SK-N-SH treated with all-trans-retinoic acid at 6 μM for 48 hours (cell line): ENCODE measurements at regions not wholly inside any gene's neighbourhood (a gene's known extent, or its start where the extent isn't known, plus 50 kb on each side); places are given as distances from the start of the nearest gene placed in this dataset.

ENCODE experiments used
- ATAC-seq: fragments of 200-7000 bp; cut with Tn5 transposase; 3 replicates; pipeline ENCODE4 v1.9.1; 2020; ENCODE audit warnings: mild to moderate bottlenecking, moderate library complexity
- ARNTL ChIP-seq: fragments of 450-650 bp; formaldehyde crosslinking; IDR thresholded peaks from 2 replicates; pipeline ENCODE4 v1.5.0; 2020; ENCODE audit warnings: low read depth, mild to moderate bottlenecking, moderate library complexity, borderline replicate concordance
- BACH2 ChIP-seq: fragments of 250-450 bp; sonication (Bioruptor Pico); IDR thresholded peaks from 2 replicates; pipeline ENCODE4 v1.9.0; 2021; ENCODE audit warnings: mild to moderate bottlenecking, borderline replicate concordance
- CSDC2 ChIP-seq: fragments of 250-450 bp; sonication (Bioruptor Pico); IDR thresholded peaks from 2 replicates; pipeline ENCODE4 v1.5.0; 2020; ENCODE audit warnings: mild to moderate bottlenecking, moderate library complexity
- ESRRG ChIP-seq: fragments of 250-450 bp; sonication (Bioruptor Pico); IDR thresholded peaks from 2 replicates; pipeline ENCODE4 v1.6.1; 2021; ENCODE audit warnings: mild to moderate bottlenecking
- GLIS3 ChIP-seq: fragments of 250-450 bp; sonication (Bioruptor Pico); IDR thresholded peaks from 2 replicates; pipeline ENCODE4 v1.5.0; 2020; ENCODE audit warnings: mild to moderate bottlenecking, moderate library complexity
- ISL1 ChIP-seq: fragments of 250-450 bp; sonication (Bioruptor Pico); IDR thresholded peaks from 2 replicates; pipeline ENCODE4 v2.1.2; 2022; ENCODE audit warnings: mild to moderate bottlenecking, moderate library complexity
- OSR1 ChIP-seq: fragments of 250-450 bp; sonication (Bioruptor Pico); IDR thresholded peaks from 2 replicates; pipeline ENCODE4 v1.8.0; 2022; ENCODE audit warnings: moderate library complexity, mild to moderate bottlenecking, inconsistent platforms
- POU6F1 ChIP-seq: fragments of 250-450 bp; sonication (Bioruptor Pico); IDR thresholded peaks from 2 replicates; pipeline ENCODE4 v1.8.0; 2021; ENCODE audit warnings: low read depth, mild to moderate bottlenecking, moderate library complexity, borderline replicate concordance
- PPARA ChIP-seq: fragments of 250-450 bp; sonication (Bioruptor Pico); IDR thresholded peaks from 2 replicates; pipeline ENCODE4 v1.5.0; 2020; ENCODE audit warnings: mild to moderate bottlenecking, borderline replicate concordance
- RARB ChIP-seq: fragments of 250-450 bp; sonication (Bioruptor Pico); IDR thresholded peaks from 2 replicates; pipeline ENCODE4 v1.8.0; 2021; ENCODE audit warnings: mild to moderate bottlenecking, moderate library complexity
- SNAI2 ChIP-seq: fragments of 250-450 bp; sonication (Bioruptor Pico); IDR thresholded peaks from 2 replicates; pipeline ENCODE4 v1.5.0; 2020; ENCODE audit warnings: mild to moderate bottlenecking, moderate library complexity
- TOX ChIP-seq: fragments of 250-450 bp; sonication (Bioruptor Pico); IDR thresholded peaks from 2 replicates; pipeline ENCODE4 v1.8.0; 2021; ENCODE audit warnings: mild to moderate bottlenecking, moderate library complexity, borderline replicate concordance
- ZC3H10 ChIP-seq: fragments of 250-450 bp; sonication (Bioruptor Pico); IDR thresholded peaks from 2 replicates; pipeline ENCODE4 v1.5.1; 2021; ENCODE audit warnings: mild to moderate bottlenecking, moderate library complexity
- ZFP3 ChIP-seq: fragments of 250-450 bp; sonication (Bioruptor Pico); IDR thresholded peaks from 2 replicates; pipeline ENCODE4 v1.5.0; 2020; ENCODE audit warnings: mild to moderate bottlenecking, moderate library complexity
- ZFP30 ChIP-seq: fragments of 450-650 bp; formaldehyde crosslinking; IDR thresholded peaks from 2 replicates; pipeline ENCODE4 v1.5.0; 2022; ENCODE audit warnings: mild to moderate bottlenecking, moderate library complexity
- ZNF565 ChIP-seq: fragments of 450-650 bp; formaldehyde crosslinking; conservative IDR thresholded peaks from 2 replicates; pipeline ENCODE4 v1.5.0; 2020; ENCODE audit warnings: low read depth, mild to moderate bottlenecking, moderate library complexity
- ZNF8 ChIP-seq: fragments of 450-650 bp; formaldehyde crosslinking; IDR thresholded peaks from 2 replicates; pipeline ENCODE4 v1.5.0; 2020; ENCODE audit warnings: mild to moderate bottlenecking, moderate library complexity
- TF ChIP-seq, protein P1 (sequence below): fragments of 250-450 bp; sonication (Bioruptor Pico); IDR thresholded peaks from 2 replicates; pipeline ENCODE4 v1.5.1; 2021; ENCODE audit warnings: mild to moderate bottlenecking, moderate library complexity
- TF ChIP-seq, protein P2 (sequence below): fragments of 250-450 bp; sonication (Bioruptor Pico); IDR thresholded peaks from 2 replicates; pipeline ENCODE4 v1.8.0; 2020; ENCODE audit warnings: mild to moderate bottlenecking, moderate library complexity, borderline replicate concordance
- TF ChIP-seq, protein P3 (sequence below): fragments of 250-450 bp; sonication (Bioruptor Pico); IDR thresholded peaks from 2 replicates; pipeline ENCODE4 v1.5.1; 2020; ENCODE audit warnings: low read depth, mild to moderate bottlenecking, moderate library complexity
- TF ChIP-seq, protein P4 (sequence below): fragments of 250-450 bp; sonication (Bioruptor Pico); IDR thresholded peaks from 2 replicates; pipeline ENCODE4 v1.5.0; 2020; ENCODE audit warnings: mild to moderate bottlenecking, moderate library complexity

- TF ChIP-seq ESRRG (CRISPR knock-in tag) (no peak), RARB (CRISPR knock-in tag) (no peak), ZNF8 (CRISPR knock-in tag) (no peak), ISL1 (no peak), CSDC2 (CRISPR knock-in tag) (no peak), POU6F1 (CRISPR knock-in tag) (no peak), BACH2 (CRISPR knock-in tag) (no peak), TOX (CRISPR knock-in tag) (no peak), OSR1 (no peak), ZFP30 (CRISPR knock-in tag) (no peak)
- TF ChIP-seq, protein P1, sequence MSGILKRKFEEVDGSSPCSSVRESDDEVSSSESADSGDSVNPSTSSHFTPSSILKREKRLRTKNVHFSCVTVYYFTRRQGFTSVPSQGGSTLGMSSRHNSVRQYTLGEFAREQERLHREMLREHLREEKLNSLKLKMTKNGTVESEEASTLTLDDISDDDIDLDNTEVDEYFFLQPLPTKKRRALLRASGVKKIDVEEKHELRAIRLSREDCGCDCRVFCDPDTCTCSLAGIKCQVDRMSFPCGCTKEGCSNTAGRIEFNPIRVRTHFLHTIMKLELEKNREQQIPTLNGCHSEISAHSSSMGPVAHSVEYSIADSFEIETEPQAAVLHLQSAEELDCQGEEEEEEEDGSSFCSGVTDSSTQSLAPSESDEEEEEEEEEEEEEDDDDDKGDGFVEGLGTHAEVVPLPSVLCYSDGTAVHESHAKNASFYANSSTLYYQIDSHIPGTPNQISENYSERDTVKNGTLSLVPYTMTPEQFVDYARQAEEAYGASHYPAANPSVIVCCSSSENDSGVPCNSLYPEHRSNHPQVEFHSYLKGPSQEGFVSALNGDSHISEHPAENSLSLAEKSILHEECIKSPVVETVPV: no peak
- TF ChIP-seq, protein P2, sequence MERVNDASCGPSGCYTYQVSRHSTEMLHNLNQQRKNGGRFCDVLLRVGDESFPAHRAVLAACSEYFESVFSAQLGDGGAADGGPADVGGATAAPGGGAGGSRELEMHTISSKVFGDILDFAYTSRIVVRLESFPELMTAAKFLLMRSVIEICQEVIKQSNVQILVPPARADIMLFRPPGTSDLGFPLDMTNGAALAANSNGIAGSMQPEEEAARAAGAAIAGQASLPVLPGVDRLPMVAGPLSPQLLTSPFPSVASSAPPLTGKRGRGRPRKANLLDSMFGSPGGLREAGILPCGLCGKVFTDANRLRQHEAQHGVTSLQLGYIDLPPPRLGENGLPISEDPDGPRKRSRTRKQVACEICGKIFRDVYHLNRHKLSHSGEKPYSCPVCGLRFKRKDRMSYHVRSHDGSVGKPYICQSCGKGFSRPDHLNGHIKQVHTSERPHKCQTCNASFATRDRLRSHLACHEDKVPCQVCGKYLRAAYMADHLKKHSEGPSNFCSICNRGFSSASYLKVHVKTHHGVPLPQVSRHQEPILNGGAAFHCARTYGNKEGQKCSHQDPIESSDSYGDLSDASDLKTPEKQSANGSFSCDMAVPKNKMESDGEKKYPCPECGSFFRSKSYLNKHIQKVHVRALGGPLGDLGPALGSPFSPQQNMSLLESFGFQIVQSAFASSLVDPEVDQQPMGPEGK: no peak
- TF ChIP-seq, protein P3, sequence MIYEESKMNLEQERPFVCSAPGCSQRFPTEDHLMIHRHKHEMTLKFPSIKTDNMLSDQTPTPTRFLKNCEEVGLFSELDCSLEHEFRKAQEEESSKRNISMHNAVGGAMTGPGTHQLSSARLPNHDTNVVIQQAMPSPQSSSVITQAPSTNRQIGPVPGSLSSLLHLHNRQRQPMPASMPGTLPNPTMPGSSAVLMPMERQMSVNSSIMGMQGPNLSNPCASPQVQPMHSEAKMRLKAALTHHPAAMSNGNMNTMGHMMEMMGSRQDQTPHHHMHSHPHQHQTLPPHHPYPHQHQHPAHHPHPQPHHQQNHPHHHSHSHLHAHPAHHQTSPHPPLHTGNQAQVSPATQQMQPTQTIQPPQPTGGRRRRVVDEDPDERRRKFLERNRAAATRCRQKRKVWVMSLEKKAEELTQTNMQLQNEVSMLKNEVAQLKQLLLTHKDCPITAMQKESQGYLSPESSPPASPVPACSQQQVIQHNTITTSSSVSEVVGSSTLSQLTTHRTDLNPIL (CRISPR knock-in tag): no peak
- ATAC-seq: no peak
These were observed 211.8 kb downstream of the EPHA4 start for GRCh38 chr2:221360312-221360711.

- no peak for TF ChIP-seq ARNTL (CRISPR knock-in tag)
- TF ChIP-seq ZFP30 (CRISPR knock-in tag): no peak
- no peak for TF ChIP-seq ZNF565 (CRISPR knock-in tag)
- no peak for TF ChIP-seq CSDC2 (CRISPR knock-in tag)
- TF ChIP-seq ISL1: no peak
- TF ChIP-seq, protein P3 (CRISPR knock-in tag): no peak
- TF ChIP-seq TOX (CRISPR knock-in tag): no peak
- TF ChIP-seq, protein P2: no peak
- TF ChIP-seq BACH2 (CRISPR knock-in tag): no peak
- no peak for TF ChIP-seq SNAI2
- no peak for TF ChIP-seq ZNF8 (CRISPR knock-in tag)
- no peak for TF ChIP-seq GLIS3
- TF ChIP-seq, protein P4, sequence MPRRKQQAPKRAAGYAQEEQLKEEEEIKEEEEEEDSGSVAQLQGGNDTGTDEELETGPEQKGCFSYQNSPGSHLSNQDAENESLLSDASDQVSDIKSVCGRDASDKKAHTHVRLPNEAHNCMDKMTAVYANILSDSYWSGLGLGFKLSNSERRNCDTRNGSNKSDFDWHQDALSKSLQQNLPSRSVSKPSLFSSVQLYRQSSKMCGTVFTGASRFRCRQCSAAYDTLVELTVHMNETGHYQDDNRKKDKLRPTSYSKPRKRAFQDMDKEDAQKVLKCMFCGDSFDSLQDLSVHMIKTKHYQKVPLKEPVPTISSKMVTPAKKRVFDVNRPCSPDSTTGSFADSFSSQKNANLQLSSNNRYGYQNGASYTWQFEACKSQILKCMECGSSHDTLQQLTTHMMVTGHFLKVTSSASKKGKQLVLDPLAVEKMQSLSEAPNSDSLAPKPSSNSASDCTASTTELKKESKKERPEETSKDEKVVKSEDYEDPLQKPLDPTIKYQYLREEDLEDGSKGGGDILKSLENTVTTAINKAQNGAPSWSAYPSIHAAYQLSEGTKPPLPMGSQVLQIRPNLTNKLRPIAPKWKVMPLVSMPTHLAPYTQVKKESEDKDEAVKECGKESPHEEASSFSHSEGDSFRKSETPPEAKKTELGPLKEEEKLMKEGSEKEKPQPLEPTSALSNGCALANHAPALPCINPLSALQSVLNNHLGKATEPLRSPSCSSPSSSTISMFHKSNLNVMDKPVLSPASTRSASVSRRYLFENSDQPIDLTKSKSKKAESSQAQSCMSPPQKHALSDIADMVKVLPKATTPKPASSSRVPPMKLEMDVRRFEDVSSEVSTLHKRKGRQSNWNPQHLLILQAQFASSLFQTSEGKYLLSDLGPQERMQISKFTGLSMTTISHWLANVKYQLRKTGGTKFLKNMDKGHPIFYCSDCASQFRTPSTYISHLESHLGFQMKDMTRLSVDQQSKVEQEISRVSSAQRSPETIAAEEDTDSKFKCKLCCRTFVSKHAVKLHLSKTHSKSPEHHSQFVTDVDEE (CRISPR knock-in tag): no peak
- no peak for TF ChIP-seq RARB (CRISPR knock-in tag)
- TF ChIP-seq PPARA: no peak
- no peak for TF ChIP-seq ZFP3 (CRISPR knock-in tag)
- TF ChIP-seq ESRRG (CRISPR knock-in tag): no peak
- no peak for TF ChIP-seq ZC3H10 (CRISPR knock-in tag)
- no peak for TF ChIP-seq OSR1
- TF ChIP-seq, protein P1: no peak
- no peak for ATAC-seq
These were observed 211.4 kb downstream of the EPHA4 start for GRCh38 chr2:221360742-221361141.
